ENCODE measurements at regions not wholly inside any gene's neighbourhood (a gene's known extent, or its start where the extent isn't known, plus 50 kb on each side); places are given as distances from the start of the nearest gene placed in this dataset.

DNA sequence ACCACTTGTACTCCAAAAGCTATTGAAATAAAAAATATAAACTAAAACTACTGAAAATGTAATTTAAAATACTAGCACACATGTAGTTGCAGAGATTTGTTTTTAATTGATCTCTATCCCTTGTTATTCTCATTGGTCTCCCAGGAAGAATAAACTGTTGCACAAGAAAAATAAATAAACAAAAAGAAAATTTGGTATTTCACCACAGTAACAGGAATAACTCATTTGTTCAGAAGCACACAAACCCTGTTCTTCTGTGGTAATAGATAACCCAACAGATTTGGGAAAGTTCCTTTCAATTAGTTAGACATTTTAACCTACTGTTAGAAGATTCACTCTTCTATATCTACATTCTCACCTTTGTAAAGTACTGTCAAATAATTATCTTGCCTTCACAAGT lies 70.9 kb upstream of the APOOL start:
- DNase-seq (ENCODE audit: low read depth) (no peak), FAIRE-seq (no peak)
- no peaks in the 10 kb centered on the region for H3K36me3 ChIP-seq (ENCODE audit: control insufficient read depth, insufficient read depth, low read length)
- TF ChIP-seq, protein P1, sequence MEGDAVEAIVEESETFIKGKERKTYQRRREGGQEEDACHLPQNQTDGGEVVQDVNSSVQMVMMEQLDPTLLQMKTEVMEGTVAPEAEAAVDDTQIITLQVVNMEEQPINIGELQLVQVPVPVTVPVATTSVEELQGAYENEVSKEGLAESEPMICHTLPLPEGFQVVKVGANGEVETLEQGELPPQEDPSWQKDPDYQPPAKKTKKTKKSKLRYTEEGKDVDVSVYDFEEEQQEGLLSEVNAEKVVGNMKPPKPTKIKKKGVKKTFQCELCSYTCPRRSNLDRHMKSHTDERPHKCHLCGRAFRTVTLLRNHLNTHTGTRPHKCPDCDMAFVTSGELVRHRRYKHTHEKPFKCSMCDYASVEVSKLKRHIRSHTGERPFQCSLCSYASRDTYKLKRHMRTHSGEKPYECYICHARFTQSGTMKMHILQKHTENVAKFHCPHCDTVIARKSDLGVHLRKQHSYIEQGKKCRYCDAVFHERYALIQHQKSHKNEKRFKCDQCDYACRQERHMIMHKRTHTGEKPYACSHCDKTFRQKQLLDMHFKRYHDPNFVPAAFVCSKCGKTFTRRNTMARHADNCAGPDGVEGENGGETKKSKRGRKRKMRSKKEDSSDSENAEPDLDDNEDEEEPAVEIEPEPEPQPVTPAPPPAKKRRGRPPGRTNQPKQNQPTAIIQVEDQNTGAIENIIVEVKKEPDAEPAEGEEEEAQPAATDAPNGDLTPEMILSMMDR (IDR thresholded peaks at IDR 0.05; ENCODE audit: insufficient read depth, low read length, severe bottlenecking): no peak
- H3K27me3 ChIP-seq (ENCODE audit: control insufficient read depth, insufficient read depth, low read length): no peaks in the 10 kb centered on the region
- H3K4me3 ChIP-seq (ENCODE audit: low read depth, low read length): no peak overlapping the region

- no peak for DNase-seq (ENCODE audit: low read depth)
- TF ChIP-seq, protein P1 (IDR thresholded peaks at IDR 0.05; ENCODE audit: insufficient read depth, low read length, severe bottlenecking): no peak
- H3K27me3 ChIP-seq (ENCODE audit: control insufficient read depth, insufficient read depth, low read length): no peaks in the 10 kb centered on the region
- no peak overlapping the region for H3K4me3 ChIP-seq (ENCODE audit: low read depth, low read length)
- no peaks in the 10 kb centered on the region for H3K36me3 ChIP-seq (ENCODE audit: control insufficient read depth, insufficient read depth, low read length)
- no peak for FAIRE-seq
Observed at GRCh38 chrX:84933956-84934556, 69.6 kb upstream of the APOOL start.

Data from bronchial epithelial cell (primary cell).